Glutamatergic neuron (in vitro differentiated cells): ENCODE measurements at regions not wholly inside any gene's neighbourhood (a gene's known extent, or its start where the extent isn't known, plus 50 kb on each side); places are given as distances from the start of the nearest gene placed in this dataset.

Experiments used
- DNase-seq: peaks from one replicate; pipeline ENCODE4 v3.0.0; 2022
- H3K27ac Mint-ChIP-seq: one replicate; pipeline ENCODE4 v1.8.0; 2020; ENCODE audit warnings: mild to moderate bottlenecking, mixed read lengths, inconsistent platforms; ENCODE audit not compliant: unreplicated experiment
- H3K27me3 Mint-ChIP-seq: one replicate; pipeline ENCODE4 v1.8.0; 2020; ENCODE audit warnings: mild to moderate bottlenecking, moderate library complexity, mixed read lengths, inconsistent platforms; ENCODE audit not compliant: unreplicated experiment
- H3K36me3 Mint-ChIP-seq: one replicate; pipeline ENCODE4 v1.8.0; 2020; ENCODE audit warnings: mild to moderate bottlenecking, mixed read lengths, inconsistent platforms; ENCODE audit not compliant: unreplicated experiment
- H3K4me1 Mint-ChIP-seq: one replicate; pipeline ENCODE4 v1.8.0; 2020; ENCODE audit warnings: mild to moderate bottlenecking, low read depth, mixed read lengths, inconsistent platforms; ENCODE audit not compliant: unreplicated experiment
- H3K4me3 Mint-ChIP-seq: one replicate; pipeline ENCODE4 v1.8.0; 2020; ENCODE audit warnings: mild to moderate bottlenecking, mixed read lengths, inconsistent platforms; ENCODE audit not compliant: unreplicated experiment
- H3K9me3 Mint-ChIP-seq: one replicate; pipeline ENCODE4 v1.8.0; 2020; ENCODE audit warnings: mild to moderate bottlenecking, moderate library complexity, mixed read lengths, inconsistent platforms; ENCODE audit not compliant: unreplicated experiment
- CTCF ChIP-seq: fragments of 200-600 bp; sonication (generic); IDR thresholded peaks from one replicate; pipeline ENCODE4 v1.5.0; 2021; ENCODE audit not compliant: partially characterized antibody, unreplicated experiment

- no peak overlapping the region for H3K27ac Mint-ChIP-seq
These were observed 397.9 kb downstream of the BRINP2 start for GRCh38 chr1:177568622-177569021.

GRCh38 chr1:177567393-177567792 lies 396.6 kb downstream of the BRINP2 start:
- no peaks in the 10 kb centered on the region for H3K27me3 Mint-ChIP-seq
- TF ChIP-seq CTCF, result peak; percentile 42
- no peak overlapping the region for H3K27ac Mint-ChIP-seq
- H3K36me3 Mint-ChIP-seq, result no peaks in the 10 kb centered on the region
- no peaks in the 10 kb centered on the region for H3K9me3 Mint-ChIP-seq
- no peaks in the 10 kb centered on the region for H3K4me1 Mint-ChIP-seq
- H3K4me3 Mint-ChIP-seq, result no peak overlapping the region
- no peak for DNase-seq

More at GRCh38 chr1:177568622-177569021, 397.9 kb downstream of the BRINP2 start:
- no peak overlapping the region for H3K4me3 Mint-ChIP-seq
- H3K9me3 Mint-ChIP-seq, result no peaks in the 10 kb centered on the region
- H3K36me3 Mint-ChIP-seq, result no peaks in the 10 kb centered on the region
- H3K27me3 Mint-ChIP-seq, result no peaks in the 10 kb centered on the region
- H3K4me1 Mint-ChIP-seq, result no peaks in the 10 kb centered on the region
- peak; percentile 14 for TF ChIP-seq CTCF
- no peak for DNase-seq

GRCh38 chr1:177566495-177566894 lies 395.7 kb downstream of the BRINP2 start:
- Mint-ChIP-seq H3K9me3 (no peaks in the 10 kb centered on the region), H3K4me3 (no peak overlapping the region), H3K27me3 (no peaks in the 10 kb centered on the region), H3K36me3 (no peaks in the 10 kb centered on the region), H3K27ac (no peak overlapping the region), H3K4me1 (no peaks in the 10 kb centered on the region)
- no peak for DNase-seq
- no peak for TF ChIP-seq CTCF

GRCh38 chr1:177561436-177561835 lies 390.7 kb downstream of the BRINP2 start:
- H3K4me3 Mint-ChIP-seq, result no peak overlapping the region
- no peak overlapping the region for H3K27ac Mint-ChIP-seq
- H3K27me3 Mint-ChIP-seq, result no peaks in the 10 kb centered on the region
- no peaks in the 10 kb centered on the region for H3K36me3 Mint-ChIP-seq
- no peaks in the 10 kb centered on the region for H3K4me1 Mint-ChIP-seq
- DNase-seq, result no peak
- H3K9me3 Mint-ChIP-seq, result no peaks in the 10 kb centered on the region
- TF ChIP-seq CTCF, result no peak

GRCh38 chr1:177558372-177558771 lies 387.6 kb downstream of the BRINP2 start:
- H3K9me3 Mint-ChIP-seq, result no peaks in the 10 kb centered on the region

More at GRCh38 chr1:177558372-177558771, 387.6 kb downstream of the BRINP2 start:
- Mint-ChIP-seq H3K4me1 (no peaks in the 10 kb centered on the region), H3K4me3 (no peak overlapping the region), H3K27ac (no peak overlapping the region), H3K36me3 (no peaks in the 10 kb centered on the region), H3K27me3 (no peaks in the 10 kb centered on the region)
- no peak for DNase-seq
- TF ChIP-seq CTCF, result no peak
